ENCODE measurements at regions not wholly inside any gene's neighbourhood (a gene's known extent, or its start where the extent isn't known, plus 50 kb on each side); places are given as distances from the start of the nearest gene placed in this dataset.

- H3K27me3 ChIP-seq (ENCODE audit: control insufficient read depth, insufficient read depth, low read length) = no peaks in the 10 kb centered on the region
- H3K9me3 ChIP-seq (ENCODE audit: control insufficient read depth, low read length) = no peaks in the 10 kb centered on the region
- no peak overlapping the region for H3K9ac ChIP-seq (ENCODE audit: low read length)
- no peak overlapping the region for H3K4me3 ChIP-seq (ENCODE audit: low read length)
- H3K36me3 ChIP-seq (ENCODE audit: control insufficient read depth, insufficient read depth, low read length) = no peaks in the 10 kb centered on the region
- no peaks in the 10 kb centered on the region for H3K4me1 ChIP-seq (ENCODE audit: control insufficient read depth, insufficient read depth, low read length)
Measured at GRCh38 chr13:44125943-44126469, 246.3 kb downstream of the LACC1 start.

DNA sequence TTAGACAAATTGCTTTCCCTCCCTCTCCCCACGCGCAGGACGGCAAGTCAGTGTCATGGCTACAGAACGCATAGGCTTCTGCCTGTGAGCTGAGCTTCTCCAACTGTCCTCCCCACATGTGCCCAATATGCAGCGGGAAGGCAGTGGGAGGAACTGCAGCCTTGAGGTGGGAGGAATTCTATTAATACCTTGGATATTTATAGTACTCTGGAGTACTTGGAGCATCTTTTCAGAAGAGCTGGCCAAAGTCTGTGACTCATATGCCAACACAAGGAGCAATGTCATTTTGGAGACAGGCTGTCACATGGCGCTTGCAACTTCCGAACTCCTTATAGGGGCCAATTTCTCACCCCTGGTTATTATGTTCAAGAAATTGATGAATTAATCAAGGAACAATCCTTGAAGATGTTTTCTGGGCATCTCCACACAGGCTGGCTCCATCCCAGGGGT lies 245.0 kb upstream of the SERP2 start:
- H3K9ac ChIP-seq (ENCODE audit: low read length) = no peak overlapping the region
- no peak overlapping the region for H3K4me3 ChIP-seq (ENCODE audit: low read length)
- no peaks in the 10 kb centered on the region for H3K27me3 ChIP-seq (ENCODE audit: control insufficient read depth, insufficient read depth, low read length)
- H3K4me1 ChIP-seq (ENCODE audit: control insufficient read depth, insufficient read depth, low read length) = peaks cover 10% of the 10 kb centered on the region
- H3K9me3 ChIP-seq (ENCODE audit: control insufficient read depth, low read length) = no peaks in the 10 kb centered on the region
- H3K36me3 ChIP-seq (ENCODE audit: control insufficient read depth, insufficient read depth, low read length) = no peaks in the 10 kb centered on the region

- peaks cover 10% of the 10 kb centered on the region for H3K4me1 ChIP-seq (ENCODE audit: control insufficient read depth, insufficient read depth, low read length)
- H3K4me3 ChIP-seq (ENCODE audit: low read length) = no peak overlapping the region
- H3K27me3 ChIP-seq (ENCODE audit: control insufficient read depth, insufficient read depth, low read length) = no peaks in the 10 kb centered on the region
- no peaks in the 10 kb centered on the region for H3K36me3 ChIP-seq (ENCODE audit: control insufficient read depth, insufficient read depth, low read length)
- no peak overlapping the region for H3K9ac ChIP-seq (ENCODE audit: low read length)
- no peaks in the 10 kb centered on the region for H3K9me3 ChIP-seq (ENCODE audit: control insufficient read depth, low read length)
Measured at GRCh38 chr13:44129418-44129817, 244.2 kb upstream of the SERP2 start.

GRCh38 chr13:44131069-44131614 lies 242.5 kb upstream of the SERP2 start:
- no peak overlapping the region for H3K9ac ChIP-seq (ENCODE audit: low read length)
- no peaks in the 10 kb centered on the region for H3K36me3 ChIP-seq (ENCODE audit: control insufficient read depth, insufficient read depth, low read length)
- H3K9me3 ChIP-seq (ENCODE audit: control insufficient read depth, low read length) = no peaks in the 10 kb centered on the region
- H3K4me1 ChIP-seq (ENCODE audit: control insufficient read depth, insufficient read depth, low read length) = peaks cover 10% of the 10 kb centered on the region
- no peaks in the 10 kb centered on the region for H3K27me3 ChIP-seq (ENCODE audit: control insufficient read depth, insufficient read depth, low read length)
- no peak overlapping the region for H3K4me3 ChIP-seq (ENCODE audit: low read length)

- peaks cover 10% of the 10 kb centered on the region for H3K4me1 ChIP-seq (ENCODE audit: control insufficient read depth, insufficient read depth, low read length)
- H3K9me3 ChIP-seq (ENCODE audit: control insufficient read depth, low read length) = no peaks in the 10 kb centered on the region
- no peaks in the 10 kb centered on the region for H3K36me3 ChIP-seq (ENCODE audit: control insufficient read depth, insufficient read depth, low read length)
- no peak overlapping the region for H3K4me3 ChIP-seq (ENCODE audit: low read length)
- no peaks in the 10 kb centered on the region for H3K27me3 ChIP-seq (ENCODE audit: control insufficient read depth, insufficient read depth, low read length)
- peak overlapping the region; percentile 11 for H3K9ac ChIP-seq (ENCODE audit: low read length)
Measured at GRCh38 chr13:44132710-44133109, 240.9 kb upstream of the SERP2 start.

DNA sequence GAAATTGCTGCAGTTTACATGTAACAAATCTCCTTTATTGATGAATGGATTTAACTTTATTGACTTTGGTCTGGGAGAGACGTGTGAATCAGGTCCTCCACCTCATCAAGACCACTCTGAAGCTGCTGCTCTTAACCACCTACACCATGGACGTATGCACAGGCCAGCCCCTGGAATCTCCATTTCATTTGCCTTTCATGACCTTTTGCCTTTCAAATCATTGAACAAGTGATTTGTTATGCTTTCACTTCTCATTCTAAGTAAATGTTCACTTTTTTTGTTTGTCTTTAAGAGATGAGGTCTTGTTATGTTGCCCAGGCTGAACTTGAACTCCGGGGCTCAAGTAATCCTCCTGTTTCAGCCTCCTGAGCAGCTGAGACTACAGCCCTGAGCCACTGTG lies 240.0 kb upstream of the SERP2 start:
- Histone ChIP-seq H3K36me3 (ENCODE audit: control insufficient read depth, insufficient read depth, low read length) (no peaks in the 10 kb centered on the region), H3K27me3 (ENCODE audit: control insufficient read depth, insufficient read depth, low read length) (no peaks in the 10 kb centered on the region), H3K4me1 (ENCODE audit: control insufficient read depth, insufficient read depth, low read length) (peaks cover 10% of the 10 kb centered on the region), H3K4me3 (ENCODE audit: low read length) (no peak overlapping the region), H3K9ac (ENCODE audit: low read length) (no peak overlapping the region), H3K9me3 (ENCODE audit: control insufficient read depth, low read length) (no peaks in the 10 kb centered on the region)

DNA sequence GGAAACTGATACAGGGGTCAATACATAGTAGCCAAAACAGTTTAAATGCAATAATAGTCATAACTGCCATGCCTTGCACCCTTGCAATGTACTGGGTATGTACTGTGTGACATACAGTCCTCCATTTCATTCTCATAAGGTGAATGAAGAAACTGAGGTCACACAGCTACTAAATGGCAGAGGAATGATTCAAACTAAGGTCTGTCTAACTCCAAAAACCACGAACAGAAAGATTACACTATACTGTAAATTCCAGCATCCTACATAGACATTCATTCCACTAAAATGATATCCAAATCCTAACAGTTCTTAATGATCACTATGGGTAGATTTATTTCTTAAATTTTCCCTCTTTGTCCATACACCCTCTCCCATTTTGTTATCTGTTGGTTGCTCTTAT lies 238.1 kb upstream of the SERP2 start:
- peaks cover 21% of the 10 kb centered on the region for H3K4me1 ChIP-seq (ENCODE audit: control insufficient read depth, insufficient read depth, low read length)
- H3K4me3 ChIP-seq (ENCODE audit: low read length) = no peak overlapping the region
- H3K27me3 ChIP-seq (ENCODE audit: control insufficient read depth, insufficient read depth, low read length) = no peaks in the 10 kb centered on the region
- no peaks in the 10 kb centered on the region for H3K9me3 ChIP-seq (ENCODE audit: control insufficient read depth, low read length)
- H3K36me3 ChIP-seq (ENCODE audit: control insufficient read depth, insufficient read depth, low read length) = no peaks in the 10 kb centered on the region
- H3K9ac ChIP-seq (ENCODE audit: low read length) = no peak overlapping the region

DNA sequence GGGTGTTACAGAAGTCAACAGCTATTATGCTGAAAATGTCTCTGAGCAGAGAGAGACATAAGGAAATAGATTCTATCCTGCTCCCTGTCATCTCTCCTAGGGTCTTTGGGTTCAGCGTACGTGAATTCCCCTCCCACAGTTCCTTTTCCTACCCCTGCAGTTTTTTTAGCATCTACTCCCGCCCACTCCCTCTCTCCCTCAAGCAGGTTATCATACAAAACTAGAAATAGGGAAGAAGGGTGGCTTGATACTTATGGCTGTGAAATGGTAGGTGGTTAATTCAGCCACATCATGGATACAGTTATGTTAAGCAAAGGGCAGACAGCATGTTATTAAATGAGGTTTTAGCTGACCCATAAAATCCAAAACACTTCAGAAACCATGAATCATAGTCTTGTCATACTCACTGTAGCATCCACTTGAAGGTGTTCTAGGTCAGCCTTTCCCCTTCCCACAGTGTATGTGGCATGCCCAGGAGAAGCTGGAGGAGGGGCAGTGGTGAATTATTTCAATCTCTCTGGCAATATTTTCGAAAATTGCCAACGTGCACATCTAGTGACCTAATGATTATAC lies 236.8 kb upstream of the SERP2 start:
- Histone ChIP-seq H3K4me1 (ENCODE audit: control insufficient read depth, insufficient read depth, low read length) (peaks cover 31% of the 10 kb centered on the region), H3K9ac (ENCODE audit: low read length) (no peak overlapping the region), H3K27me3 (ENCODE audit: control insufficient read depth, insufficient read depth, low read length) (no peaks in the 10 kb centered on the region), H3K4me3 (ENCODE audit: low read length) (no peak overlapping the region), H3K36me3 (ENCODE audit: control insufficient read depth, insufficient read depth, low read length) (no peaks in the 10 kb centered on the region), H3K9me3 (ENCODE audit: control insufficient read depth, low read length) (no peaks in the 10 kb centered on the region)

- H3K9me3 ChIP-seq (ENCODE audit: control insufficient read depth, low read length) = no peaks in the 10 kb centered on the region
- peaks cover 29% of the 10 kb centered on the region for H3K4me1 ChIP-seq (ENCODE audit: control insufficient read depth, insufficient read depth, low read length)
- no peak overlapping the region for H3K4me3 ChIP-seq (ENCODE audit: low read length)
- no peaks in the 10 kb centered on the region for H3K27me3 ChIP-seq (ENCODE audit: control insufficient read depth, insufficient read depth, low read length)
- no peak overlapping the region for H3K9ac ChIP-seq (ENCODE audit: low read length)
- no peaks in the 10 kb centered on the region for H3K36me3 ChIP-seq (ENCODE audit: control insufficient read depth, insufficient read depth, low read length)
Measured at GRCh38 chr13:44137466-44137865, 236.2 kb upstream of the SERP2 start.

- peaks cover 28% of the 10 kb centered on the region for H3K4me1 ChIP-seq (ENCODE audit: control insufficient read depth, insufficient read depth, low read length)
- H3K36me3 ChIP-seq (ENCODE audit: control insufficient read depth, insufficient read depth, low read length) = no peaks in the 10 kb centered on the region
- H3K4me3 ChIP-seq (ENCODE audit: low read length) = no peak overlapping the region
- H3K9ac ChIP-seq (ENCODE audit: low read length) = no peak overlapping the region
- H3K9me3 ChIP-seq (ENCODE audit: control insufficient read depth, low read length) = no peaks in the 10 kb centered on the region
- no peaks in the 10 kb centered on the region for H3K27me3 ChIP-seq (ENCODE audit: control insufficient read depth, insufficient read depth, low read length)
Measured at GRCh38 chr13:44140146-44140545, 233.5 kb upstream of the SERP2 start.

DNA sequence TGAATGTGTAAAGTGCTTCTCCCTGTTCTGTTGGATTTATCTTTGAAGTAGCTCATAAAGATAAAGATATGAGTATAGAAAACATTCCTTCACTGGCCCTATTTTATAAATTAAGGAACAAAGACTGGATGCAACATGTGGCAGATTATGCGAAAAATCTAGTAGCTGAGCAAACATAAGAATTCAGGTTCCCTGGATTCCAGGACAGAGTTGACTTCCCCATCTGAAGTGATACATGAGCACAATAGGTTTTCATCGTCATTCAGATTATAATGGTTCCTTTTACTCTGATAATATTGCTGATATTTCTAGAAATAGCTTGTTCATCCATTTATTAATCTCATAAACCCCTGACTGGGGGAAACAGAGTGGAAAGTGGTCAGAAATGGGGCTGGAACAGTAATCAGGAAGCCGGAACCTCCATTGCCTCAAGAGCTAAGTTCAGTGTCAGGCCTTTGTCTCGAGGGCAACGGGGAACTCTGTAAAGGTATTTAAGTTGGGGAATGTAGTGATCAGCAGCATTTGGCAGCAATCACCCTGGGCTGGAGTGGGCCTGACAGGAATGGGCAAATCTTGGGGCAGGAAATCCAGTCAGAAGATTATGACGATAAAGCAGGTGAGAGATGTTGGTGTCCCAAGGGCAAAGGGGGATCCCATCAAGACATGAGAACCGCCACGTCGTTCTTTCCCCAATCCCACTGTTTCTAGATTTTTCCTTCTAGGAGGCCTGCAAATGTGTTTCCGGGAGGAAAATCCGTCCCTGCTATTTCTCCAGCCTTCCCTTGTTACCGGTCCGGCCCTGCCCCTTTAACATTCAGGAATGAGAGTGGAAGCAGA lies 232.5 kb upstream of the SERP2 start:
- H3K4me1 ChIP-seq (ENCODE audit: control insufficient read depth, insufficient read depth, low read length) = peaks cover 29% of the 10 kb centered on the region
- peak overlapping the region; percentile 18 for H3K4me3 ChIP-seq (ENCODE audit: low read length)
- no peaks in the 10 kb centered on the region for H3K9me3 ChIP-seq (ENCODE audit: control insufficient read depth, low read length)
- H3K27me3 ChIP-seq (ENCODE audit: control insufficient read depth, insufficient read depth, low read length) = no peaks in the 10 kb centered on the region
- H3K9ac ChIP-seq (ENCODE audit: low read length) = peak overlapping the region; percentile 94
- H3K36me3 ChIP-seq (ENCODE audit: control insufficient read depth, insufficient read depth, low read length) = no peaks in the 10 kb centered on the region

All from mucosa of stomach (tissue), 1 donor.